ENCODE measurements at regions not wholly inside any gene's neighbourhood (a gene's known extent, or its start where the extent isn't known, plus 50 kb on each side); places are given as distances from the start of the nearest gene placed in this dataset.

DNA sequence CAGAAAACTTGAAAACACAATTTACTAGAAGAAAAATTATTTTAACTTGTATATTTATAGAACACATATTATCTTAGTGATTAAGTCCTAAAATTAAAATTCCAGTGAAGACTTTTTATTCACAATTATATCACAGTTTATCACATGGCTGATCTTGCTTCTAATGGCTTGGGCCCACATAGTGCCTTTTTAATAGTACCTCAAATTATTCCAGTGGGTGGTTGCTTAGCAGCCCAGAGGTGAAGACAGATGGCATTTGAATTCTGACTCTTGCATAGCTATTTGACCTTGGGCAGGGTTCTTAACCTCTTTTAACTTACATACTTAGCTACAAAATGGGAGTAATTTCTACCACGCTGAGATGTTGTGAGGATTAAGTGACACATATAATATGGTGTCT, 214.7 kb upstream of the SGO1 start:
- TF ChIP-seq, protein P1, sequence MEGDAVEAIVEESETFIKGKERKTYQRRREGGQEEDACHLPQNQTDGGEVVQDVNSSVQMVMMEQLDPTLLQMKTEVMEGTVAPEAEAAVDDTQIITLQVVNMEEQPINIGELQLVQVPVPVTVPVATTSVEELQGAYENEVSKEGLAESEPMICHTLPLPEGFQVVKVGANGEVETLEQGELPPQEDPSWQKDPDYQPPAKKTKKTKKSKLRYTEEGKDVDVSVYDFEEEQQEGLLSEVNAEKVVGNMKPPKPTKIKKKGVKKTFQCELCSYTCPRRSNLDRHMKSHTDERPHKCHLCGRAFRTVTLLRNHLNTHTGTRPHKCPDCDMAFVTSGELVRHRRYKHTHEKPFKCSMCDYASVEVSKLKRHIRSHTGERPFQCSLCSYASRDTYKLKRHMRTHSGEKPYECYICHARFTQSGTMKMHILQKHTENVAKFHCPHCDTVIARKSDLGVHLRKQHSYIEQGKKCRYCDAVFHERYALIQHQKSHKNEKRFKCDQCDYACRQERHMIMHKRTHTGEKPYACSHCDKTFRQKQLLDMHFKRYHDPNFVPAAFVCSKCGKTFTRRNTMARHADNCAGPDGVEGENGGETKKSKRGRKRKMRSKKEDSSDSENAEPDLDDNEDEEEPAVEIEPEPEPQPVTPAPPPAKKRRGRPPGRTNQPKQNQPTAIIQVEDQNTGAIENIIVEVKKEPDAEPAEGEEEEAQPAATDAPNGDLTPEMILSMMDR (conservative IDR thresholded peaks at IDR 0.05 in 1 of 2, IDR thresholded peaks at IDR 0.05 in 1 of 2; ENCODE audit: extremely low read depth in 1 of 2, insufficient read depth in 1 of 2, low read depth in 1 of 2, low read length in 2 of 2) = no peak
- no peak for TF ChIP-seq EZH2 (IDR thresholded peaks at IDR 0.05; ENCODE audit: borderline replicate concordance, low read length)

Measured in mammary epithelial cell (primary cell).